GM21526 (cell line): ENCODE measurements at regions not wholly inside any gene's neighbourhood (a gene's known extent, or its start where the extent isn't known, plus 50 kb on each side); places are given as distances from the start of the nearest gene placed in this dataset.
"Not testable (repeated sequence)": the region's sequence is repeated elsewhere in the genome, so short reads cannot be mapped to it uniquely, and the experiment has no call there.

Source experiments
- ATAC-seq: cut with Tn5 transposase; IDR thresholded peaks from one replicate; pipeline ENCODE4 v1.9.1; 2021; ENCODE audit warnings: moderate library complexity; ENCODE audit not compliant: unreplicated experiment, low FRiP score

DNA sequence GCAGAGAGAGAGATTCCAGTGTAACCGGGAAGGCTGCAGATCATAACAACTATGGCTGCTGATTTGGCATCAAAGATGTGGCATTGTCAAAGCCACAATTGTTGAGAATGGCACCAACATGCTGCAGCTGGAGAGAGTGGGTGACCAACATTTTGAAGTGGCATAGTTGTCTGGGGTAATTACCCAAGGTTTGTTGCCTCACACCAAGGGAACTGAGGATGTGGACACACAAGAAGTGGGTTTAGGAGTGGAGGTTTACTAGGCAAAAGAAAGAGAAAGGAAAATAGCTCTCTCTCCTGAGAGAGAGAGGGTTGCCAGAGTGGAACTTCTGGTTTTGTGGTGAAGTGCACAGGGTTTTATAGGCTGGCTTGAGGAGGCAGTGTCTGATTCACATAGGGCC lies 126.6 kb downstream of the FAM72C start:
- not testable (repeated sequence) for ATAC-seq

GRCh38 chr1:143842058-143842457 lies 129.7 kb downstream of the FAM72C start:
- ATAC-seq = not testable (repeated sequence)

- not testable (repeated sequence) for ATAC-seq
Observed at GRCh38 chr1:143839182-143839581, 132.6 kb downstream of the FAM72C start.

- ATAC-seq = not testable (repeated sequence)
Observed at GRCh38 chr1:143838598-143838929, 133.2 kb downstream of the FAM72C start.

- not testable (repeated sequence) for ATAC-seq
Observed at GRCh38 chr1:143837924-143838597, 133.7 kb downstream of the FAM72C start.

DNA sequence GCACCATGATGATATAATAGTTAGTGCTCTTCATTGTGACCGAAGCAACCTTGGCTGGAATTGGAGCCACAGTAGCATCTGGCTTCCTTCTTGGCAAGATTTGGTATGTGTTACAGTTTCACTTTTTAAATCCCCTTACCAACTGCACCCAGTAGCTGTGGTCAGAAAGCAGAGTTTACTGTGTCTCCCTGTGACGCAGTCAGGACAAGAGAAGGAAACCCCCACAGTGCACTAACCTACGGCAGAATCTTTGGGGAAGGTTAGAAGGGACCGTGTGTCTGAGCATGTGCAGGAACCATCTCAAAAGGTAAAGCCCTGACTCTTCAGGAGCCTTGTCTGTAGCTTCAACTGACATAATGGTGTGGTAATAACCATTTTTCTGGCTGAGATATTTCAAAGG lies 138.4 kb downstream of the FAM72C start:
- not testable (repeated sequence) for ATAC-seq

DNA sequence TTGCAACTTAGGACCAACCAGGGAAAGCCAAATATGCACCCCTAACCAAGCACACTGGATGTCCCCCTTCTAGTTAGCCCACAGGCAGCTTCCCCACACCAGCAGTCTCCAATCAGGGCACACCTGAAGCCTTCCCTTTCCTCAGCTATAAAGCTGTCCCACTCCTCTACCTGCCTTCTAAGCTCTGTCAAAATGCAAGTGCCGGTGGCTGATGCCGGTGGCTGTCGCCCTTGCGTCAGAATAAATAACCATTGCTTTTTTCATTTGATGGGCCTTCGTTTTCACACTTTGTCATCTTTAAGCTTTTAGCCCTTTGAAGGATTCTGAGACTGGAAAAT lies 139.4 kb downstream of the FAM72C start:
- not testable (repeated sequence) for ATAC-seq

GRCh38 chr1:143831479-143832378 lies 140.1 kb downstream of the FAM72C start:
- ATAC-seq = not testable (repeated sequence)

- ATAC-seq = not testable (repeated sequence)
Observed at GRCh38 chr1:143826162-143826561, 145.6 kb downstream of the FAM72C start.

GRCh38 chr1:143824266-143824665 lies 147.5 kb downstream of the FAM72C start:
- not testable (repeated sequence) for ATAC-seq

- not testable (repeated sequence) for ATAC-seq
Observed at GRCh38 chr1:143820058-143820457, 151.7 kb downstream of the FAM72C start.

DNA sequence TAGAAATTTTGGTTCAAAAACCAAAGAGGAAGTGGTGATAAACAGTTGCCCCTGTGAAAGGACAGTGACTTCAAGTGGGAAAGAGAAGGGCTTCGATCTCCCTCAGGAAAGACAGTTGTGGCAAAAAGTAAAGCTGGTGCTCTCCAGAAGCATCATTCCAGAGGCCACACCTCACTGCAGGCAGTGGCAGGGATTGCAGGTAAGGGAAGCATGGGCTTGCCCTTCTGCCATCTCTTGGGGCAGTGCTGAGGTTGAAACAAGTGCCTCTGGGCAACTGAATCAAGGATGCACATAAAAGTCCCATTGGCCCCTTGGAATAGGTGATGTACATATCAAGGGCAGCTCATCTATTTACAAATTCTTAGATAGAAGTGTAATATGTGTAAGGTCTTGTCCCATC lies 155.4 kb downstream of the FAM72C start:
- not testable (repeated sequence) for ATAC-seq

DNA sequence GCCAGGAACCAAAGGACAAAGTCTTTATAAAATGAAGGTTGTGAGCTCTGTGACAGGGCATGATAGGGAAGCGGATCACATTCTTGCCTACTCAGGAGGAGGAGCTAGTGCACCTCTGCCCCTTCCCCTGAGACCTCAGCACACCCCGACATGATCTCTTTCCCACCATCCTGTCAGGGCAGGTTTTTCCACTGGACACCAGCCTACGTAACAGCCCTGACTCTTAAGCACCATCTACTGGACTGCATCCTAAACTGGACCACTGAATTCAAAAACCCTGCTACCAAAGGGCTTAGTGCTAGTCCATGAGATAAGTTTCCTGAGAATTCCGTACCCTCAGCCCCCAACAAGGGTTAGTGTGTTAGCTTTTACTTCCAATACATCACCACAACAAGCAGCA lies 166.4 kb downstream of the FAM72C start:
- not testable (repeated sequence) for ATAC-seq

- ATAC-seq = not testable (repeated sequence)
Observed at GRCh38 chr1:143804707-143805356, 167.0 kb downstream of the FAM72C start.

- not testable (repeated sequence) for ATAC-seq
Observed at GRCh38 chr1:143803927-143804411, 167.8 kb downstream of the FAM72C start.

DNA sequence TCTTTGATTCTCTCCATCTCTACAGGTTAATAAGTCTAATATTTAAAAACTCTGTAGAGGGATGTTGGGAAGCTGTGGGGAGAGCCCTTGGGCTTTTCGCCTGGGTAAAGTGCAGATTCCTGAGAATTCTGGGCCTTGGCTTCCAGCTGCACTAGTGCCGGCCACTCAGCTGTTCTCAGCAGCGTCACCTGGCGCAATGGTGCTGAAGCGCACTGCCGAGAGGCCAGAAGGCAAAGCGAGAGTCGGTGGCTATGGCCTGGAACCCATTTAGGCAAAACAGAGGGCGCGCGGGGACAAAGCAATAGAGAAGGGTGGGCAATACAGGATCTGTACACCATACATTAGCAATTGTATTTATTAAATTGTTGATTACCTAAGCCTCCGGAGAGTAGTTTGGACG lies 168.7 kb downstream of the FAM72C start:
- ATAC-seq = not testable (repeated sequence)

GRCh38 chr1:143799568-143800187 lies 172.1 kb downstream of the FAM72C start:
- ATAC-seq = not testable (repeated sequence)

DNA sequence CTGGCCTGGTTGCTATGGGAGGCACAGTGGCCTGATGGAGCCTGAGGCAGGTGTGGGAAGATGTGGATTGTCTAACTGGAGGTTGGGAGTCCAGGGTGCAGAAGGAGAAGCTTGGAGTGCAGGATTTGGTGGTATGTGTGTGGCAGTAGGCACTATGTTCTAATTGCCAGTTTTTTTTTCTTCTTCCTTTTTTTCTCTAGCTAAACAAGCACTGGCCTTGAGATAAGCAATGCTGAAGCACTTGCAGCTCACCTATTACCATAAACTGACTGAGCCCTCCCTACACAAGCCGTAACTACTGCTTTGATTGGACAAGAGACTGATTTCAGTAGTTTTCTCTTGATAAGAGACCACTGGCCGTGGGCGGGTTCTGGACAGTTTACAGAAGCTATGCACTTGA lies 175.4 kb downstream of the FAM72C start:
- ATAC-seq = not testable (repeated sequence)

- not testable (repeated sequence) for ATAC-seq
Observed at GRCh38 chr1:143792047-143792937, 179.5 kb downstream of the FAM72C start.

- not testable (repeated sequence) for ATAC-seq
Observed at GRCh38 chr1:143786381-143786780, 185.4 kb downstream of the FAM72C start.
